ENCODE measurements at regions not wholly inside any gene's neighbourhood (a gene's known extent, or its start where the extent isn't known, plus 50 kb on each side); places are given as distances from the start of the nearest gene placed in this dataset.
A peak's percentile ranks its signal among the peaks of the same experiment; 100 is the strongest.

DNA sequence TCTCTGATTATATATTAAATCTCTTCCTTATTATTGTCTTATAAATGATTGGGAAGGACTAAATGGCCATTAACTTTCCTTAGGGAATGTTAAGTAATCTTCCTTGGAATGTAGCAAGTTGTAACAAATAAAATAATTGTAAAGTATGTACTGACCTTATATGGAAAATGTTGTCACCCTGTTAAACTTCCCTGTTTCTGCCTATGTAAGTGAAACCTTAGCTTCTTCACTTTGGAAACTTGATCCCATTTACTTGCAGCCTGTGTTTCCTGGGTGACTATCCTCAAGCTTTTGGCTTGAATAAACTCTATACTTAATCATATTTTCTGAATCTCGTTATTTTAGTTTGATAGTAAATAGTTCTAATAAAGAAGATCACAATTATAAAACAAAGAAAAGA lies 519.5 kb upstream of the PTCHD4 start:
- H3K27me3 ChIP-seq (ENCODE audit: control insufficient read depth, insufficient read depth, low read length): no peaks in the 10 kb centered on the region
- no peak for DNase-seq (ENCODE audit: low read depth)
- H3K4me3 ChIP-seq (ENCODE audit: low read depth, low read length): no peak overlapping the region
- no peaks in the 10 kb centered on the region for H3K36me3 ChIP-seq (ENCODE audit: control insufficient read depth, insufficient read depth, low read length)
- POLR2A ChIA-PET: no interaction called here
- CTCF ChIA-PET: interaction anchor here (0.8 kb wide), 1 partner anchor 154 kb away, joined by 3 read pairs; no protein-coding TSS in a partner anchor
- TF ChIP-seq, protein P1, sequence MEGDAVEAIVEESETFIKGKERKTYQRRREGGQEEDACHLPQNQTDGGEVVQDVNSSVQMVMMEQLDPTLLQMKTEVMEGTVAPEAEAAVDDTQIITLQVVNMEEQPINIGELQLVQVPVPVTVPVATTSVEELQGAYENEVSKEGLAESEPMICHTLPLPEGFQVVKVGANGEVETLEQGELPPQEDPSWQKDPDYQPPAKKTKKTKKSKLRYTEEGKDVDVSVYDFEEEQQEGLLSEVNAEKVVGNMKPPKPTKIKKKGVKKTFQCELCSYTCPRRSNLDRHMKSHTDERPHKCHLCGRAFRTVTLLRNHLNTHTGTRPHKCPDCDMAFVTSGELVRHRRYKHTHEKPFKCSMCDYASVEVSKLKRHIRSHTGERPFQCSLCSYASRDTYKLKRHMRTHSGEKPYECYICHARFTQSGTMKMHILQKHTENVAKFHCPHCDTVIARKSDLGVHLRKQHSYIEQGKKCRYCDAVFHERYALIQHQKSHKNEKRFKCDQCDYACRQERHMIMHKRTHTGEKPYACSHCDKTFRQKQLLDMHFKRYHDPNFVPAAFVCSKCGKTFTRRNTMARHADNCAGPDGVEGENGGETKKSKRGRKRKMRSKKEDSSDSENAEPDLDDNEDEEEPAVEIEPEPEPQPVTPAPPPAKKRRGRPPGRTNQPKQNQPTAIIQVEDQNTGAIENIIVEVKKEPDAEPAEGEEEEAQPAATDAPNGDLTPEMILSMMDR (IDR thresholded peaks at IDR 0.05; ENCODE audit: insufficient read depth, low read depth, low read length): no peak

GRCh38 chr6:48628316-48628715 lies 517.3 kb upstream of the PTCHD4 start:
- ChIA-PET CTCF (no interaction called here), POLR2A (no interaction called here)
- no peaks in the 10 kb centered on the region for H3K27me3 ChIP-seq (ENCODE audit: control insufficient read depth, insufficient read depth, low read length)
- no peaks in the 10 kb centered on the region for H3K36me3 ChIP-seq (ENCODE audit: control insufficient read depth, insufficient read depth, low read length)
- no peak overlapping the region for H3K4me3 ChIP-seq (ENCODE audit: low read depth, low read length)
- TF ChIP-seq, protein P1 (IDR thresholded peaks at IDR 0.05; ENCODE audit: insufficient read depth, low read depth, low read length): no peak
- peak; percentile 39 for DNase-seq (ENCODE audit: low read depth)

- ChIA-PET CTCF (no interaction called here), POLR2A (no interaction called here)
- Histone ChIP-seq H3K36me3 (ENCODE audit: control insufficient read depth, insufficient read depth, low read length) (no peaks in the 10 kb centered on the region), H3K27me3 (ENCODE audit: control insufficient read depth, insufficient read depth, low read length) (no peaks in the 10 kb centered on the region), H3K4me3 (ENCODE audit: low read depth, low read length) (no peak overlapping the region)
- DNase-seq (ENCODE audit: low read depth): no peak
- TF ChIP-seq, protein P1 (IDR thresholded peaks at IDR 0.05; ENCODE audit: insufficient read depth, low read depth, low read length): no peak
These were observed 515.4 kb upstream of the PTCHD4 start for GRCh38 chr6:48626421-48626820.

- TF ChIP-seq, protein P1 (IDR thresholded peaks at IDR 0.05; ENCODE audit: insufficient read depth, low read depth, low read length): no peak
- Histone ChIP-seq H3K4me3 (ENCODE audit: low read depth, low read length) (no peak overlapping the region), H3K27me3 (ENCODE audit: control insufficient read depth, insufficient read depth, low read length) (no peaks in the 10 kb centered on the region), H3K36me3 (ENCODE audit: control insufficient read depth, insufficient read depth, low read length) (no peaks in the 10 kb centered on the region)
- no peak for DNase-seq (ENCODE audit: low read depth)
- POLR2A ChIA-PET: no interaction called here
- CTCF ChIA-PET: no interaction called here
These were observed 513.6 kb upstream of the PTCHD4 start for GRCh38 chr6:48624631-48625030.

DNA sequence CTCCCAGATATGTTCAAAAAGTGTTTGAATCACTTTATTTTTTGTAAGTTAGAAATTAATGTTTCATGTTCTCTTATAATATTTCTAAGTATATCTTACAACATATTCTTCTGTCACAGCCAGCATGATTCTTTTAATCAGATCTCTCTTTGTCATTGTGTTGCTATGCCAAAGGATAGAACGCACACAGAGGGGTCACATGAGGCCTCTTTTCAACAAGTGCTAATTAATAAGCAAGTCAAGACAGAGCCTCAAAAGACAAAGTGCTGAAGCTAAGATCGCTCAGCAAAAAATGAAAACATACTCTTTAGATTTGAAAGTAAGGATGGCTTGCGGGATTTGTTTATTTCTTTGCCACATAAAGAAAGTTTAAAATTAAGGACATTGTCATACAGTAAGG lies 508.8 kb upstream of the PTCHD4 start:
- ChIA-PET POLR2A (no interaction called here), CTCF (no interaction called here)
- TF ChIP-seq, protein P1 (IDR thresholded peaks at IDR 0.05; ENCODE audit: insufficient read depth, low read depth, low read length): no peak
- Histone ChIP-seq H3K4me3 (ENCODE audit: low read depth, low read length) (no peak overlapping the region), H3K27me3 (ENCODE audit: control insufficient read depth, insufficient read depth, low read length) (no peaks in the 10 kb centered on the region), H3K36me3 (ENCODE audit: control insufficient read depth, insufficient read depth, low read length) (no peaks in the 10 kb centered on the region)
- DNase-seq (ENCODE audit: low read depth): no peak

Measured in BJ (cell line).